GM12878 (cell line): ENCODE measurements at regions not wholly inside any gene's neighbourhood (a gene's known extent, or its start where the extent isn't known, plus 50 kb on each side); places are given as distances from the start of the nearest gene placed in this dataset.

Source experiments
- CREB1 ChIP-seq: IDR thresholded peaks from 2 replicates; pipeline ENCODE4 v1.6.1; 2012; ENCODE audit warnings: low read depth, mild to moderate bottlenecking, inconsistent platforms
- CTCF ChIP-seq, 3 experiments: IDR thresholded peaks in 2 of 3; conservative IDR thresholded peaks in 1 of 3; 2 replicates each; pipeline ENCODE4 v1.5.1; 2011; ENCODE audit warnings: low read depth in 3 of 3, low read length in 3 of 3, mild to moderate bottlenecking in 3 of 3, control low read depth in 2 of 3, moderate library complexity in 2 of 3, inconsistent platforms in 1 of 3, mixed read lengths in 1 of 3; ENCODE audit not compliant: control insufficient read depth in 2 of 3, insufficient read depth in 1 of 3; ENCODE audit errors: extremely low read depth in 1 of 3
- ELK1 ChIP-seq: IDR thresholded peaks from 2 replicates; pipeline ENCODE4 v1.6.1; 2012; ENCODE audit warnings: low read depth, low read length, improper control_type of control experiment
- EP300 ChIP-seq, 2 experiments: fragments of 150-350 bp in 1 of 2; IDR thresholded peaks; 2 replicates each; pipeline ENCODE4 v1.6.1; 2011 to 2012; ENCODE audit warnings: low read depth in 2 of 2, low read length in 2 of 2, borderline replicate concordance in 1 of 2, improper control_type of control experiment in 1 of 2, inconsistent platforms in 1 of 2; ENCODE audit not compliant: control insufficient read depth in 1 of 2
- IRF3 ChIP-seq: fragments of 450-650 bp; IDR thresholded peaks from 2 replicates; pipeline ENCODE4 v1.6.1; 2014; ENCODE audit warnings: mild to moderate bottlenecking
- POLR2AphosphoS5 ChIP-seq: IDR thresholded peaks from 2 replicates; pipeline ENCODE4 v1.6.1; 2011; ENCODE audit warnings: mild to moderate bottlenecking, low read length, inconsistent platforms
- RFX5 ChIP-seq: IDR thresholded peaks from 2 replicates; pipeline ENCODE4 v1.6.1; 2011; ENCODE audit warnings: low read depth, low read length, improper control_type of control experiment
- SMC3 ChIP-seq: IDR thresholded peaks from 2 replicates; pipeline ENCODE4 v1.6.1; 2011; ENCODE audit warnings: low read length, improper control_type of control experiment, borderline replicate concordance
- USF1 ChIP-seq: IDR thresholded peaks from 2 replicates; pipeline ENCODE4 v1.6.1; 2011; ENCODE audit warnings: borderline replicate concordance, low read depth, mild to moderate bottlenecking, moderate library complexity, mixed read lengths, low read length; ENCODE audit not compliant: insufficient read depth; ENCODE audit errors: extremely low read length
- WRNIP1 ChIP-seq: IDR thresholded peaks from 2 replicates; pipeline ENCODE4 v1.6.1; 2011; ENCODE audit warnings: low read depth, low read length, improper control_type of control experiment, borderline replicate concordance

- no peak for TF ChIP-seq IRF3
- TF ChIP-seq RFX5 = no peak
- TF ChIP-seq WRNIP1 = no peak
- no peak for TF ChIP-seq POLR2AphosphoS5
- no peak for TF ChIP-seq ELK1
- no peak for TF ChIP-seq USF1
- TF ChIP-seq CREB1 = no peak
- TF ChIP-seq SMC3 = no peak
- TF ChIP-seq CTCF (IDR thresholded peaks at IDR 0.05 in 2 of 3, conservative IDR thresholded peaks at IDR 0.05 in 1 of 3; ENCODE audit: control insufficient read depth in 2 of 3, extremely low read depth in 1 of 3, insufficient read depth in 1 of 3, low read depth in 3 of 3, low read length in 3 of 3) = no peak
- TF ChIP-seq EP300 (IDR thresholded peaks at IDR 0.05; ENCODE audit: borderline replicate concordance in 1 of 2, control insufficient read depth in 1 of 2, low read depth in 2 of 2, low read length in 2 of 2) = no peak
Observed at GRCh38 chr13:104635879-104636278, 1569.7 kb upstream of the SLC10A2 start.
